BLaER1 treated with 17β-estradiol and CSF1 and Interleukin-3, amounts not matched to agents 10 nM and 100 nM (cell line): ENCODE measurements at regions not wholly inside any gene's neighbourhood (a gene's known extent, or its start where the extent isn't known, plus 50 kb on each side); places are given as distances from the start of the nearest gene placed in this dataset.

Experiments used
- H3K27ac ChIP-seq, 11 experiments: shearing (Covaris generic); formaldehyde crosslinking; 2 replicates each; pipeline ENCODE4 v1.8.1; 2022
- H3K27me3 ChIP-seq, 11 experiments: shearing (Covaris generic); formaldehyde crosslinking; 2 replicates each; pipeline ENCODE4 v1.8.1; 2022
- H3K36me3 ChIP-seq, 11 experiments: shearing (Covaris generic); formaldehyde crosslinking; 2 replicates each; pipeline ENCODE4 v1.8.1; 2022
- H3K4me1 ChIP-seq, 10 experiments: shearing (Covaris generic); formaldehyde crosslinking; 2 replicates each; pipeline ENCODE4 v1.8.1; 2022
- H3K4me2 ChIP-seq, 11 experiments: shearing (Covaris generic); formaldehyde crosslinking; 2 replicates each; pipeline ENCODE4 v1.8.1; 2022
- H3K4me3 ChIP-seq, 10 experiments: shearing (Covaris generic); formaldehyde crosslinking; 2 replicates each; pipeline ENCODE4 v1.8.1; 2022
- H3K9ac ChIP-seq, 11 experiments: shearing (Covaris generic); formaldehyde crosslinking; 2 replicates each; pipeline ENCODE4 v1.8.1; 2022
- H3K9me3 ChIP-seq, 11 experiments: shearing (Covaris generic); formaldehyde crosslinking; replicated peaks in 1 of 11; 2 replicates each; pipeline ENCODE4 v1.8.1; 2022
- H4K20me1 ChIP-seq, 11 experiments: shearing (Covaris generic); formaldehyde crosslinking; 2 replicates each; pipeline ENCODE4 v1.8.1; 2022
- Cebpa-rat ChIP-seq, 11 experiments: shearing (Covaris generic); IDR thresholded peaks; 2 replicates each; pipeline ENCODE4 v1.8.1; 2022

DNA sequence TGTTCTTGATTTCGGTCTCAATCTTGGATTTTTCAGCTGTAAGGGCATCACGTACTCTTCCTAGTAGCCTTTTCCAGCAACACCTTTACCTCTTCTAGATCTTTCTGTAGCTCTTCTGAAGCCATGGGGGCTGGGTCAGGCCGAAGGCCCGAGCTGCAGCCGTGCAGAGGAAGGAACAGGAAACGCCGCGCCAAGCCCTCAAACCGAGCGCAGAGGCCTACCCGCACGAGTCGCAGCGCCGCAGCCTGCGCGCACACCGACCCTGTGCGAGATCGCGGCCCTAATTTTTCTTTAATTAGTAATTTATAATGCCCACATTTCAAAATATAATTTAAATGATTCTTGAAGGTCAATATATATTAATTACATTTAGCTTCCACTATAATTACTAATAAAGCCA, 483.8 kb downstream of the NUP35 start:
- H3K4me2 ChIP-seq: no peak overlapping the region
- no peaks in the 10 kb centered on the region for H3K4me1 ChIP-seq
- no peaks in the 10 kb centered on the region for H3K9me3 ChIP-seq
- no peaks in the 10 kb centered on the region for H3K36me3 ChIP-seq
- no peaks in the 10 kb centered on the region for H4K20me1 ChIP-seq
- H3K27me3 ChIP-seq: no peaks in the 10 kb centered on the region
- H3K4me3 ChIP-seq: no peak overlapping the region
- TF ChIP-seq Cebpa-rat (IDR thresholded peaks at IDR 0.05): no peak
- H3K27ac ChIP-seq: no peak overlapping the region
- H3K9ac ChIP-seq: no peak overlapping the region

DNA sequence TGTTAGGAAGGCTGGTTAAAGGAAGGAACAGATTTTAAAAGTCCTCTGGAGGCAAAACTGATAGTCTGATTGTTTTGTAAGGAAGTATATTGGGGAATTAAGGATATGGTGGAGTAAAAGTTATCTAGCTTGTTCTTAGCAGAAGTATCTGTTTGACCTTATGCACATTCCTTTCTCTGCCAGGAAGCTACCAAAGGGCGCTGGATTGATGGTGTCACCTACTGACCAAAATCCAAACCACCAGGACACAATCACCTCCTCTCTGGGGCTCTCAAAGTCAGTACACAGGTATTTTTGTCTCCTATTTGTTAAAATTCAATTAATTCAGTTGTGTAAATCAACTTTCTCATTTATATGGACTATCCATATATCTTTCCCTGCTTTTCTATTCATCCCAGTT, 484.5 kb downstream of the NUP35 start:
- no peaks in the 10 kb centered on the region for H3K9me3 ChIP-seq
- no peaks in the 10 kb centered on the region for H3K27me3 ChIP-seq
- H3K4me2 ChIP-seq: no peak overlapping the region
- no peak overlapping the region for H3K9ac ChIP-seq
- H3K27ac ChIP-seq: no peak overlapping the region
- no peak for TF ChIP-seq Cebpa-rat (IDR thresholded peaks at IDR 0.05)
- H3K4me1 ChIP-seq: no peaks in the 10 kb centered on the region
- H3K4me3 ChIP-seq: no peak overlapping the region
- no peaks in the 10 kb centered on the region for H3K36me3 ChIP-seq
- H4K20me1 ChIP-seq: no peaks in the 10 kb centered on the region

DNA sequence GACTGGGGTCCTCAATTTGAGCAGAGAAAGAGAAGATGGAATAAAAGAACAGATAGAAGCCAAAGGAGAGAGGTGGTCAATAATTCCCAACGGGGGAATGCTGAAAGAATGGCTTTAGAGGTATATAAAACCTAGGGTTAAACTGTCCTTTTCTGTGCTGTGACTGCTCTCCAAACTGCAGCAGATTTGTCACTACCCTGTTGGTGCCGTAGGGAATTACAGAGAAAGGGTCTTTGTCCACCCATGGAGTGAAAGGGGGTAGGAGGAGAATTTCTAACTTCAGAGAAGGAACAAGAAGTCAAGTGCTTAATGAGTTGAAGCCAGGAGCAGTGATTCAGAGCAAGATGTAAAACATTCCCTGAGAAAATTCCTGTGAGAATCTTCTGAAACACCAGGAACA, 486.5 kb downstream of the NUP35 start:
- no peaks in the 10 kb centered on the region for H3K36me3 ChIP-seq
- H3K27ac ChIP-seq: no peak overlapping the region
- no peak overlapping the region for H3K4me3 ChIP-seq
- peaks cover 0 to 6% (median 4%) of the 10 kb centered on the region in 10 experiments; a peak in 7 of 20 replicates for H3K4me1 ChIP-seq
- no peaks in the 10 kb centered on the region for H4K20me1 ChIP-seq
- no peak overlapping the region for H3K9ac ChIP-seq
- H3K4me2 ChIP-seq: no peak overlapping the region
- no peak for TF ChIP-seq Cebpa-rat (IDR thresholded peaks at IDR 0.05)
- H3K27me3 ChIP-seq: no peaks in the 10 kb centered on the region
- H3K9me3 ChIP-seq: no peaks in the 10 kb centered on the region

DNA sequence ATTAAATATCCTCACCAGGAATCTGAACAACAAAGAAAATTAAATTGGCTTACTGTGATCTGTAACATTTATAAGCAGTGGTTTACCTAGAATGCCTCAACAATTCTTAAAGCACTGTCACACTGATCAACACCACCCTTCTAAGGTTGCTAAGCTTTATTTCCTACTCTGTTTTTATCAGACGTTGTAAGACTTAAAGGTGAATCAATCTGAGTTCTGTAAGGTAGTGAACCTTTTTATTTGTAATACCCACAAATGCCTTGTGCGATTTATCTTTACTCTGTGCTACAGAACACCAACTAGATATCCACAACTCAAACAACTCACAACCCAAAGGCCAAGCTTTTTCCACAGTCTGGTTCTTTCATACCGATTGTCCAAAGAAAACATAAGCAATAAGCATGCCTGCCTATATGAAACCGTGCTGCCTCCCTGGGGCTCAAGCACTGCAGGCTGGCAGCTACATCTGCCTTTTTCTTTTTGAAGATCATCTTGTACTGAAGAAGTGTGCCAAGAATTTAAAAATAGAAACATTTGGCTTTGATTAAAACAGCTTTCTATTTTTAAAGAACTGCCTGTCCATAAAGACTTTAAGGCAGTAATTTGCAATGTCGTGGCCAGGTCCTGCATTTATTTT, 490.7 kb downstream of the NUP35 start:
- Histone ChIP-seq H3K27ac (no peak overlapping the region), H3K9me3 (peaks cover 0 to 19% (median 0%) of the 10 kb centered on the region in 11 experiments; a peak in 3 of 22 replicates), H3K9ac (no peak overlapping the region), H3K27me3 (no peaks in the 10 kb centered on the region), H3K36me3 (no peaks in the 10 kb centered on the region), H4K20me1 (no peaks in the 10 kb centered on the region), H3K4me1 (peaks cover 0 to 6% (median 4%) of the 10 kb centered on the region in 10 experiments; a peak in 7 of 20 replicates), H3K4me3 (no peak overlapping the region), H3K4me2 (peak overlapping the region in 1 of 11 experiments; percentile 27; a peak in 1 of 22 replicates)
- no peak for TF ChIP-seq Cebpa-rat (IDR thresholded peaks at IDR 0.05)

DNA sequence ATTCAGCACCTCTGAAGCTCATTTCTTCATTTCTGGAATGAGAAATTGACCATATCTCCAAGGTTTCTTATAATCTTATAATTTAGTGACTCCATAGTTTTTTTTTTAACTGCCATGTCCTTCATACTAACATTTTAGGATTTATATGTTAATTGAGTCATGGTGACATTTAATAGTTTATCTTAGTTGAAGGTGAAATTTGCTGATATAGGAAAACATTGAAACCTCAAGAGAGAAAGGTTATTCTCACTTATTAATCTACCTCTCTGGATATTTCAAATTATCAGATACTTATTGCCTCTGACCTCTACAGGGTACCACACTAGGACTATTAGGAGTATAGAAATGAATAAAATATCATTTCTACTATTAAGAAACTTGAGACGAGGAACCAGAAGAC, 499.0 kb downstream of the NUP35 start:
- Histone ChIP-seq H3K36me3 (no peaks in the 10 kb centered on the region), H3K9ac (no peak overlapping the region), H4K20me1 (no peaks in the 10 kb centered on the region), H3K9me3 (peaks cover 0 to 13% (median 0%) of the 10 kb centered on the region in 11 experiments; a peak in 3 of 22 replicates), H3K4me3 (no peak overlapping the region), H3K4me2 (no peak overlapping the region), H3K27ac (no peak overlapping the region), H3K27me3 (no peaks in the 10 kb centered on the region), H3K4me1 (no peaks in the 10 kb centered on the region)
- no peak for TF ChIP-seq Cebpa-rat (IDR thresholded peaks at IDR 0.05)

DNA sequence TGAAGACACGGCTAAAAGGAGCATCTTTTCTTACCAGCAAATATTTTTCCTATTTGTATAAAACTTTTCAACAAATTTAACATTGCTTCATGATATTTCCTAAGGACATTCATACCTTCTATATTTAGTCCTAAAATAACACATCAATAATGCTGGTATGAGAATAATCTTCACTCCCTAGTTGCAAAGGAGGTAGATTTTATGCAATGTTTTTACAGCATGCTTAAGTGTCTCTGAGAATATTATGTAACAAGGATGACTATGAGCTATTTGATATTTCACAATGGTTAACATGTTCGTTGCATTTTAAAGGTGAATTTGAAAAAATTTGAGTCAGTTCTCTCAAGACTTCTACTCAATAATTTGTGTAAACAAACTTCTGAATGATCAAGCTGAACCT, 506.7 kb downstream of the NUP35 start:
- TF ChIP-seq Cebpa-rat (IDR thresholded peaks at IDR 0.05): no peak
- H3K4me2 ChIP-seq: no peak overlapping the region
- no peaks in the 10 kb centered on the region for H3K9me3 ChIP-seq
- H4K20me1 ChIP-seq: no peaks in the 10 kb centered on the region
- H3K4me3 ChIP-seq: no peak overlapping the region
- no peaks in the 10 kb centered on the region for H3K27me3 ChIP-seq
- no peak overlapping the region for H3K27ac ChIP-seq
- no peaks in the 10 kb centered on the region for H3K36me3 ChIP-seq
- no peak overlapping the region for H3K9ac ChIP-seq
- H3K4me1 ChIP-seq: no peaks in the 10 kb centered on the region

DNA sequence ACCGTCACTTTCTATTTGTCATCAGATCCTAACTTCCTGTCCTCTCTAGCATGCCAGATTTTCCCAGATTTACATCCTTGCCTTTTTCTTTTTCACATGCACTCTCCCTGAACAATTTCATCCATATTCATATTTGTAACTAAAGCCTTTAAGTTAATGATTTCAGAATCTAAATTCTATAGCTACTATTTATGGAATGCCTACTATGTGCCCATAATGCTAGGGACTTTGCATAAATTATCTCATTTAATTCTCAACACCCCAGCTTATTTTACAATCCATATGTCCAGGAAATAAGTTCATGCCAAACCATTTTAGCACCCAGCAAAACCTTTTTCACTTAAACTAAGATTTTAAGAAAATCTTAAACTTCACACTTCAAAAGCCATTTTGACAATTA, 531.9 kb downstream of the NUP35 start:
- Histone ChIP-seq H3K9me3 (no peaks in the 10 kb centered on the region), H3K9ac (no peak overlapping the region), H3K4me1 (no peaks in the 10 kb centered on the region), H3K27me3 (no peaks in the 10 kb centered on the region), H3K27ac (no peak overlapping the region), H3K36me3 (no peaks in the 10 kb centered on the region), H3K4me2 (no peak overlapping the region), H3K4me3 (no peak overlapping the region), H4K20me1 (no peaks in the 10 kb centered on the region)
- no peak for TF ChIP-seq Cebpa-rat (IDR thresholded peaks at IDR 0.05)

DNA sequence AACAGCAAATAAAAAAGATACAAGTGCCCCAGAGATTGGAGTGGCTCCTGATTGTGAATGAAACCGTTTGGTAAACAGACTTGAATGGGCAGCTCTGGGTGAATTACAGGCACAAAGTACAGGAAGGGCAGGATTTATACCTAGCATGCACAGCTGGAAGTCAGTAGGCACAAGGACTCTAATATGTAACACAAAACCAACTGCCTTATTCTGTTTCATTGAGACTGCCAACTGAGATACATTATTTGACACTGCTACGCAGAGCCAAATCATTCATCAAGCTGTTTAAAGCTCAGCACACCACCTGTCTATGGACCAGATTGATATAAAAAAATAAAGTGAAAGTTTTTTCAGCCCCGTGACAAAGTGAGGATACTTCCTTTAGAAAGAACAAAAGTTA, 541.2 kb downstream of the NUP35 start:
- Histone ChIP-seq H3K4me3 (no peak overlapping the region), H3K4me2 (peak overlapping the region; percentile 5 to 70 (median 47); a peak in 15 of 22 replicates), H3K27ac (peak overlapping the region in 2 of 11 experiments; percentile 15 to 22; a peak in 5 of 22 replicates), H3K36me3 (no peaks in the 10 kb centered on the region), H3K27me3 (no peaks in the 10 kb centered on the region), H4K20me1 (no peaks in the 10 kb centered on the region), H3K9me3 (peaks cover 0 to 9% (median 4%) of the 10 kb centered on the region in 11 experiments; a peak in 8 of 22 replicates), H3K4me1 (peaks cover 11 to 19% (median 18%) of the 10 kb centered on the region in 10 experiments; a peak in 19 of 20 replicates), H3K9ac (no peak overlapping the region)
- TF ChIP-seq Cebpa-rat (IDR thresholded peaks at IDR 0.05): no peak

DNA sequence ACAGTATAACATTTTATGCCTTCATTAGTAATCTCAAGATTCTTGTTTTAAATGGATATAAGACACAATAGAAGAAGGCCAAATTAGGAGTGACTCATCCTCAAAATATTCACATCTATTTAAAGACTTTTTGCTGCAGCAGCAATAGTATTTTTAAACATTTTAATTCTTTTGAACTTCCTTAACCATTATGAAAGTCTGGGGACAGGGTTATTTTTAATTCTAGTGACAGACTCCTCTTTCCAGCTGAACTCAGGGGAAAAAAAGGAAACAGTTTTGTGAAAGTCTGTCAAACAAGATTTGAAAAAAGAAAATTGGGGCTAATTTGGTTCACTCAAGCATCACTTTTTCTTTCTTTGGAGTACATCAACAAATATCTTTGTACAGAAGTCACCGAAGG, 541.8 kb downstream of the NUP35 start:
- H3K4me1 ChIP-seq: peaks cover 11 to 19% (median 18%) of the 10 kb centered on the region in 10 experiments; a peak in 19 of 20 replicates
- no peaks in the 10 kb centered on the region for H4K20me1 ChIP-seq
- H3K9me3 ChIP-seq: peaks cover 0 to 9% (median 4%) of the 10 kb centered on the region in 11 experiments; a peak in 8 of 22 replicates
- no peaks in the 10 kb centered on the region for H3K36me3 ChIP-seq
- peak overlapping the region in 6 of 11 experiments; percentile 14 to 48 (median 28); a peak in 7 of 22 replicates for H3K27ac ChIP-seq
- H3K27me3 ChIP-seq: no peaks in the 10 kb centered on the region
- peak overlapping the region in 2 of 11 experiments; percentile 22 to 26; a peak in 2 of 22 replicates for H3K9ac ChIP-seq
- no peak for TF ChIP-seq Cebpa-rat (IDR thresholded peaks at IDR 0.05)
- peak overlapping the region; percentile 10 to 70 (median 50); a peak in 20 of 22 replicates for H3K4me2 ChIP-seq
- no peak overlapping the region for H3K4me3 ChIP-seq

DNA sequence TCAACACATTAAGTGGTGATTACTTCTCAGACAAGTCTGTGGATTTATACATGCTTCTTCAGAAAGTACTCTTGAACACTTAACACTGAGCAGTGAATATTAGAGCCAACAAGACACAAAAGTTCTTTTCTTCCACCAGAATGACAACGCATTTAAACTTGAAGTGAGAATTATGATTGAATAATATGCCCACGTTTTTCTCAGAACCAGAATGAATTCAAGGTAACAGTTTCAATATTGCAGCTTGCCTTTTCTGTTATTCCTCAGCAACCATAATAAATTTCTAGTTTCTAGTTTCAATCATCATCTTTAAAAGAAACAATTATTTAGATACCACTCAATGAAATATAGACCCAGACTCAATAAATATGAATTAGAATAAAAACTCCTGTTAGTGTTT, 547.0 kb downstream of the NUP35 start:
- Histone ChIP-seq H3K9me3 (no peaks in the 10 kb centered on the region), H3K36me3 (no peaks in the 10 kb centered on the region), H3K9ac (no peak overlapping the region), H3K4me2 (no peak overlapping the region), H4K20me1 (no peaks in the 10 kb centered on the region), H3K27me3 (no peaks in the 10 kb centered on the region), H3K4me3 (no peak overlapping the region), H3K27ac (no peak overlapping the region), H3K4me1 (peaks cover 5 to 8% (median 7%) of the 10 kb centered on the region in 10 experiments; a peak in 18 of 20 replicates)
- TF ChIP-seq Cebpa-rat (IDR thresholded peaks at IDR 0.05): no peak
